GM21390 (cell line): ENCODE measurements at regions not wholly inside any gene's neighbourhood (a gene's known extent, or its start where the extent isn't known, plus 50 kb on each side); places are given as distances from the start of the nearest gene placed in this dataset.
A peak's percentile ranks its signal among the peaks of the same experiment; 100 is the strongest.

Experiments used
- ATAC-seq: cut with Tn5 transposase; IDR thresholded peaks from one replicate; pipeline ENCODE4 v1.9.1; 2021; ENCODE audit not compliant: unreplicated experiment

DNA sequence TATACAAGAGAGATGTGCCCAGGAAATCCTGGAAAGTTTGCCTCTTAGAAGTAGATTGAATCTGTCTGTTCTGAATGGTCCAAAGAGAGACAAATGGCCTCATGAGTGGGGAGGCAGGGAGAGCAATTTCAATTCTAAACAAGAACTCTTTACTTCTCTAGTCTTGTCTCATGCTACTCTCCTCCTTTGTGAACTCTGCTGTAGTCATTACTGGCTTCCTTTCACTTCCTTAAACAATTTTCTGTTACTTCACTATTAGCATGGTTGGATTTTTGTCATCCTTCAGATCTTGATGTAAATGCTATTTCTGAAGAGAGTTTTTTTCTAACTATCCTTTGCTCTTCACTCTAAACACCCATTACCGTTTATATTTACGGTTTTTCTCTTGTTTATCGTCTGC is 54.0 kb upstream of the GRIN3A start:
- ATAC-seq = no peak

DNA sequence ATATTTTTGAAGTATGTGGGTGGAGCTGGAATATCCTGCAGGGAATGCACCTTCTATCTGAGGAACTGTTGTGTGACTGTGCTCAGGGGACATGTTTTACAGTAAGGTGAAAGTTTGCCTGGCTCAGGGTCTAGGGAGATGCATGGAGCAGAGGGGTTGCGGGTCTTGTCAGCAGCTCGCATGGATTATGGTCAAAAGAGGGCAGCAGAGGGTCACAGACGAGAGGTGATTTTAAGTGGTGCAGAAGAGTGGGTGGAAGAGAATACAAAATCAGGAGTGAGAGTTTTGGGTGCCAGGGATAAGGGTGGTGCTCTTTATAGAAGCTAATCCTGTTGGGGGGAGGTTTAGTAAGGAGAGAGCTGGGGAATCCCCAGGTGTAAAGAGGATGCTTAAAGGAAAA is 53.5 kb upstream of the GRIN3A start:
- peak; percentile 50 for ATAC-seq

DNA sequence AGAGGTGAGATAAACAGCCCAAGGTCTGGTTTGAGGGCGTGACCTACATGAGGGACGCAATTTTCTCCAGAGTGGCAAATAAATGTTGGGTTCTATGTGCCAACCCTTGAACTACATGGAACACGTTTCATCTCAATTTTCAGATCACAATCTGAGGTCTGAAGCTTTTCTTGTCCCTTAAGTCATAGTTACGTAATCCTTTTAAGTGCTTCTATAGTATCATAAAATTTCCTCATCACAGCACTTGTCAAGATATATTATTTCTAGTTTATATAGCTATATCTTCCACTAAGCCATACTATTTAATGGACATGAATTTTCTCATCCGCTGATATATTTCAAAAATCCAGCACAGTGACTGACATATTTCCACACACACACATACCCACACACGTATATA is 53.1 kb upstream of the GRIN3A start:
- no peak for ATAC-seq
